Omental fat pad (tissue), 3 donors: ENCODE measurements at regions not wholly inside any gene's neighbourhood (a gene's known extent, or its start where the extent isn't known, plus 50 kb on each side); places are given as distances from the start of the nearest gene placed in this dataset.

Experiments used
- ATAC-seq: fragments of 150-250 bp; one replicate; pipeline ENCODE4 v1.9.1; 2016; ENCODE audit warnings: mild to moderate bottlenecking, moderate library complexity; ENCODE audit not compliant: low FRiP score
- DNase-seq: peaks from one replicate; pipeline ENCODE4 v3.0.0-alpha.2; 2019; ENCODE audit warnings: low spot score
- CTCF ChIP-seq, 3 donors: fragments of 450-650 bp; IDR thresholded peaks; one replicate each; pipeline ENCODE4 v1.5.1; 2016 to 2017; ENCODE audit warnings: antibody characterized with exemption in 3 of 3, mild to moderate bottlenecking in 3 of 3, moderate library complexity in 2 of 3

GRCh38 chr7:46682836-46683624 lies 762.0 kb upstream of the IGFBP3 start:
- ATAC-seq (no peak), DNase-seq (no peak)
- no peak for TF ChIP-seq CTCF (IDR thresholded peaks at IDR 0.05)

GRCh38 chr7:46681865-46682503 lies 760.9 kb upstream of the IGFBP3 start:
- ATAC-seq, result no peak
- DNase-seq, result no peak
- no peak for TF ChIP-seq CTCF (IDR thresholded peaks at IDR 0.05)

GRCh38 chr7:46680147-46680546 lies 759.1 kb upstream of the IGFBP3 start:
- TF ChIP-seq CTCF (IDR thresholded peaks at IDR 0.05), result no peak
- ATAC-seq (no peak), DNase-seq (no peak)

GRCh38 chr7:46679671-46680070 lies 758.6 kb upstream of the IGFBP3 start:
- ATAC-seq, result no peak
- DNase-seq, result no peak
- TF ChIP-seq CTCF (IDR thresholded peaks at IDR 0.05), result no peak

- DNase-seq (no peak), ATAC-seq (no peak)
- no peak for TF ChIP-seq CTCF (IDR thresholded peaks at IDR 0.05)
Observed at GRCh38 chr7:46678421-46678820, 757.3 kb upstream of the IGFBP3 start.

GRCh38 chr7:46675456-46675855 lies 754.4 kb upstream of the IGFBP3 start:
- DNase-seq, result no peak
- no peak for ATAC-seq
- no peak for TF ChIP-seq CTCF (IDR thresholded peaks at IDR 0.05)

GRCh38 chr7:46672861-46673260 lies 751.8 kb upstream of the IGFBP3 start:
- no peak for TF ChIP-seq CTCF (IDR thresholded peaks at IDR 0.05)
- no peak for DNase-seq
- no peak for ATAC-seq
